ENCODE measurements at regions not wholly inside any gene's neighbourhood (a gene's known extent, or its start where the extent isn't known, plus 50 kb on each side); places are given as distances from the start of the nearest gene placed in this dataset.
"Not testable (repeated sequence)": the region's sequence is repeated elsewhere in the genome, so short reads cannot be mapped to it uniquely, and the experiment has no call there.

GRCh38 chr10:61211468-61211867 is 241.7 kb downstream of the TMEM26 start:
- no peak for DNase-seq (ENCODE audit: low read depth)
- H3K4me3 ChIP-seq (ENCODE audit: low read depth, low read length): no peak overlapping the region
- TF ChIP-seq CTCF (conservative IDR thresholded peaks at IDR 0.05; ENCODE audit: low read depth, low read length): no peak

- no peak overlapping the region for H3K4me3 ChIP-seq (ENCODE audit: low read depth, low read length)
- no peak for TF ChIP-seq CTCF (conservative IDR thresholded peaks at IDR 0.05; ENCODE audit: low read depth, low read length)
- no peak for DNase-seq (ENCODE audit: low read depth)
These were observed 253.1 kb upstream of the RHOBTB1 start for GRCh38 chr10:61197057-61197456.

GRCh38 chr10:61195211-61195610 is 251.2 kb upstream of the RHOBTB1 start:
- H3K4me3 ChIP-seq (ENCODE audit: low read depth, low read length): no peak overlapping the region
- no peak for TF ChIP-seq CTCF (conservative IDR thresholded peaks at IDR 0.05; ENCODE audit: low read depth, low read length)
- no peak for DNase-seq (ENCODE audit: low read depth)

DNA sequence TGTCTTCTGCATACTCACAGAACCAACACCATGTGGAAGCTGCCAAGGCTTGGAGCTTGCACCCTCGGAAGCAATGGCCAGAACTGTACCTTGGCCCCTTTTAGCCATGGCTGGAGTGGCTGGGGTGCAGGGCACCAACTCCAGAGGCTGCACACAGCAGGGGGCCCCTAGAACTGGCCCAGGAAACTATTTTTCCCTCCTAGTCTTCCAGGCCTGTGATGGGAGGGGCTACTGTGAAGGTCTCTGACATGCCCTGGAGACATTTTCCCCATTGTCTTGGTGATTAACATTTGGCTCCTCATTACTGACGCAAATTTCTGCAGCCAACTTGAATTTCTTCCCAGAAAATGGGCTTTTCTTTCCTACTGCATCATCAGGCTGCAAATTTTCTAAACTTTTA is 248.6 kb upstream of the RHOBTB1 start:
- DNase-seq (ENCODE audit: low read depth); H3K4me3 ChIP-seq (ENCODE audit: low read depth, low read length): not testable (repeated sequence)

- TF ChIP-seq CTCF (conservative IDR thresholded peaks at IDR 0.05; ENCODE audit: low read depth, low read length): no peak
- no peak overlapping the region for H3K4me3 ChIP-seq (ENCODE audit: low read depth, low read length)
- DNase-seq (ENCODE audit: low read depth): no peak
These were observed 248.1 kb upstream of the RHOBTB1 start for GRCh38 chr10:61192042-61192441.

- TF ChIP-seq CTCF (conservative IDR thresholded peaks at IDR 0.05; ENCODE audit: low read depth, low read length): no peak
- DNase-seq (ENCODE audit: low read depth): no peak
- H3K4me3 ChIP-seq (ENCODE audit: low read depth, low read length): no peak overlapping the region
These were observed 245.9 kb upstream of the RHOBTB1 start for GRCh38 chr10:61189912-61190311.

DNA sequence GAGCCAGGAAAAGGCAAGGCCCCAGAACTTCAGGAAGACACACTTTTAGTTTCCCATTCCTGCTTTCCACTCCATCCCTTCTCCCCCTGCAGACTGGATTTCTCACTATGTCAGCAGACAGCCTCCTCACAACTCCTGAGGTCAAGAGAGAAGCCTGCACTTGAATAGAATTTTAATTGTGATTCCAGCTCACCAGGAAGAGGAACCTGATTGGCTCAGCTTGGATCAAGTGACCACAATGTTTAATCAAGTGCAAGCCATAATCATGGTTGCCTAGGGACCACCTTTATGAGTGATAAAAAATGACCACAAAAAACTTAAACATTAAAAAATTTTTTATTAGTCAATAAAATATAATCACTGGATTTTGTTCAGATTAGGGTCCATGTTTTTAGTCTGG is 244.7 kb upstream of the RHOBTB1 start:
- DNase-seq (ENCODE audit: low read depth): no peak
- TF ChIP-seq CTCF (conservative IDR thresholded peaks at IDR 0.05; ENCODE audit: low read depth, low read length): no peak
- H3K4me3 ChIP-seq (ENCODE audit: low read depth, low read length): no peak overlapping the region

- TF ChIP-seq CTCF (conservative IDR thresholded peaks at IDR 0.05; ENCODE audit: low read depth, low read length): no peak
- no peak overlapping the region for H3K4me3 ChIP-seq (ENCODE audit: low read depth, low read length)
- DNase-seq (ENCODE audit: low read depth): no peak
These were observed 244.1 kb upstream of the RHOBTB1 start for GRCh38 chr10:61188101-61188500.
